HepG2 (cell line): ENCODE measurements at regions not wholly inside any gene's neighbourhood (a gene's known extent, or its start where the extent isn't known, plus 50 kb on each side); places are given as distances from the start of the nearest gene placed in this dataset.

Experiments used
- KDM5B ChIP-seq: sonication (generic); formaldehyde crosslinking; IDR thresholded peaks from 2 replicates; pipeline ENCODE4 v1.4.0; 2020; ENCODE audit warnings: missing genetic modification reagents, mild to moderate bottlenecking, borderline replicate concordance
- KLF12 ChIP-seq: sonication (generic); formaldehyde crosslinking; IDR thresholded peaks from 2 replicates; pipeline ENCODE4 v1.4.0; 2020; ENCODE audit warnings: missing genetic modification reagents, borderline replicate concordance
- KMT2A ChIP-seq: sonication (generic); formaldehyde crosslinking; IDR thresholded peaks from 2 replicates; pipeline ENCODE4 v1.4.0; 2020; ENCODE audit warnings: missing genetic modification reagents
- SMC3 ChIP-seq: IDR thresholded peaks from 2 replicates; pipeline ENCODE4 v1.6.1; 2011; ENCODE audit warnings: low read length, improper control_type of control experiment
- ZNF263 ChIP-seq: sonication (generic); formaldehyde crosslinking; IDR thresholded peaks from 2 replicates; pipeline ENCODE4 v1.4.0; 2020; ENCODE audit warnings: missing genetic modification reagents
- TF ChIP-seq, protein P1 (sequence below): sonication (generic); formaldehyde crosslinking; IDR thresholded peaks from 2 replicates; pipeline ENCODE4 v1.8.1; 2023; ENCODE audit warnings: mild to moderate bottlenecking, missing genetic modification reagents
- TF ChIP-seq, protein P2 (sequence below), 2 experiments: IDR thresholded peaks; 2 replicates each; pipeline ENCODE4 v1.6.1; 2011 to 2012; ENCODE audit warnings: low read length in 2 of 2, borderline replicate concordance in 1 of 2, low read depth in 1 of 2, mild to moderate bottlenecking in 1 of 2, moderate library complexity in 1 of 2

DNA sequence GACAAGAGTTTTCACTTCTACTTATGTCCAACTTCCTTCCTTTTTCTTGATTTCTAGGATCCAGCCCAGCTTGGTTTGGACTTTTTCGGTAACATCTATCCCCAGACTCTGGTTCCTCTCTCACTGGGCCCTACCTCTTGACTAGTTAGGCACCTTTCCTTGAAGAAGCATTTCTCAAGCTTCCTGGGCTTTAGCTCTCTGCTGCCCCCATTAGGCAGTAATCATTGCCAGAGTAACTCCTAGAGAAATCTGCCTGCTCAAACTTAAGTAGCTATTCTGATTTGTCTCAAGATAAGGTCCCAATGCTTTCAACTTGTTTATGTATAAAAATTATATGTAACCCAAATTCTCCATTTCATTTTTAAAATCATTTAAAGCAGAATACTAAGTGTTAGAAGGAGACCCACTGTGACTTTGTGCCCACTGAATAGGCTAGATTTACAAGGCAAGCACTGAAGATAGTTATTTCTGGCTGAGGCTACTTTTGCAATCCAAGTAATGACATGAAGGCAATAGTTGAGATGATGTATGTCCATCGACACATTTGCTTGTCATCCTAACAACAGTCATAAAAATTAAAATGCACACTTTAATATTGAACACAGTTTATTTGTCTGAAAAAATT lies 275.0 kb upstream of the G2E3 start:
- TF ChIP-seq SMC3 (no peak), KLF12 (CRISPR knock-in tag) (no peak), ZNF263 (CRISPR knock-in tag) (no peak), KDM5B (CRISPR knock-in tag) (no peak), KMT2A (no peak)
- TF ChIP-seq, protein P1, sequence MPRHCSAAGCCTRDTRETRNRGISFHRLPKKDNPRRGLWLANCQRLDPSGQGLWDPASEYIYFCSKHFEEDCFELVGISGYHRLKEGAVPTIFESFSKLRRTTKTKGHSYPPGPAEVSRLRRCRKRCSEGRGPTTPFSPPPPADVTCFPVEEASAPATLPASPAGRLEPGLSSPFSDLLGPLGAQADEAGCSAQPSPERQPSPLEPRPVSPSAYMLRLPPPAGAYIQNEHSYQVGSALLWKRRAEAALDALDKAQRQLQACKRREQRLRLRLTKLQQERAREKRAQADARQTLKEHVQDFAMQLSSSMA (CRISPR knock-in tag) = no peak
- TF ChIP-seq, protein P2, sequence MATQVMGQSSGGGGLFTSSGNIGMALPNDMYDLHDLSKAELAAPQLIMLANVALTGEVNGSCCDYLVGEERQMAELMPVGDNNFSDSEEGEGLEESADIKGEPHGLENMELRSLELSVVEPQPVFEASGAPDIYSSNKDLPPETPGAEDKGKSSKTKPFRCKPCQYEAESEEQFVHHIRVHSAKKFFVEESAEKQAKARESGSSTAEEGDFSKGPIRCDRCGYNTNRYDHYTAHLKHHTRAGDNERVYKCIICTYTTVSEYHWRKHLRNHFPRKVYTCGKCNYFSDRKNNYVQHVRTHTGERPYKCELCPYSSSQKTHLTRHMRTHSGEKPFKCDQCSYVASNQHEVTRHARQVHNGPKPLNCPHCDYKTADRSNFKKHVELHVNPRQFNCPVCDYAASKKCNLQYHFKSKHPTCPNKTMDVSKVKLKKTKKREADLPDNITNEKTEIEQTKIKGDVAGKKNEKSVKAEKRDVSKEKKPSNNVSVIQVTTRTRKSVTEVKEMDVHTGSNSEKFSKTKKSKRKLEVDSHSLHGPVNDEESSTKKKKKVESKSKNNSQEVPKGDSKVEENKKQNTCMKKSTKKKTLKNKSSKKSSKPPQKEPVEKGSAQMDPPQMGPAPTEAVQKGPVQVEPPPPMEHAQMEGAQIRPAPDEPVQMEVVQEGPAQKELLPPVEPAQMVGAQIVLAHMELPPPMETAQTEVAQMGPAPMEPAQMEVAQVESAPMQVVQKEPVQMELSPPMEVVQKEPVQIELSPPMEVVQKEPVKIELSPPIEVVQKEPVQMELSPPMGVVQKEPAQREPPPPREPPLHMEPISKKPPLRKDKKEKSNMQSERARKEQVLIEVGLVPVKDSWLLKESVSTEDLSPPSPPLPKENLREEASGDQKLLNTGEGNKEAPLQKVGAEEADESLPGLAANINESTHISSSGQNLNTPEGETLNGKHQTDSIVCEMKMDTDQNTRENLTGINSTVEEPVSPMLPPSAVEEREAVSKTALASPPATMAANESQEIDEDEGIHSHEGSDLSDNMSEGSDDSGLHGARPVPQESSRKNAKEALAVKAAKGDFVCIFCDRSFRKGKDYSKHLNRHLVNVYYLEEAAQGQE (IDR thresholded peaks at IDR 0.05; ENCODE audit: borderline replicate concordance in 1 of 2, low read depth in 1 of 2, low read length in 2 of 2) = no peak
